K562 (cell line): ENCODE measurements at regions not wholly inside any gene's neighbourhood (a gene's known extent, or its start where the extent isn't known, plus 50 kb on each side); places are given as distances from the start of the nearest gene placed in this dataset.

Experiments
- ATAC-seq: fragments of 200-7000 bp; cut with Tn5 transposase; 3 replicates; pipeline ENCODE4 v1.9.1; 2020; ENCODE audit warnings: moderate library complexity
- BruUV-seq: library from RNA; stranded (reverse); fragments of 400-500 nt; replicated peaks from 2 replicates; lab custom pipeline; 2021; lab: Mats Ljungman, UMichigan
- CTCF ChIA-PET: fragments of 300-600 bp; formaldehyde crosslinking; extraction: SDS; loops from one replicate; lab custom pipeline; 2021; ENCODE audit warnings: low intra/inter-chr PET ratio; lab: Yijun Ruan, JAX
- POLR2A ChIA-PET: fragments of 300-600, 350-650 bp; sonication (Branson Sonifier 250); formaldehyde crosslinking; extraction: SDS; loops from one replicate; lab custom pipeline; 2021; ENCODE audit warnings: antibody characterized with exemption, inconsistent platforms; lab: Yijun Ruan, JAX
- DNase-seq, 4 experiments: peaks; one replicate each; pipeline versions ENCODE4 v3.0.0 to v3.0.0-alpha.2; 2011 to 2018; ENCODE audit warnings: low spot score in 3 of 4, mixed read lengths in 3 of 4; ENCODE audit errors: extremely low read depth in 1 of 4
- FAIRE-seq: peaks from 2 replicates; lab custom pipeline; 2011; peaks lifted over from hg19 to GRCh38; lab: Jason Lieb, UNC
- H2AFZ ChIP-seq: 2 replicates; pipeline ENCODE4 v1.6.0; 2011; ENCODE audit warnings: low read depth, low read length, control low read depth, inconsistent platforms
- H3K27ac ChIP-seq: fragments of 200-600 bp; 3 replicates; pipeline ENCODE4 v1.8.0; 2011; ENCODE audit warnings: low read depth, mild to moderate bottlenecking, control low read depth, inconsistent platforms, low read length, moderate library complexity, mixed read lengths; ENCODE audit errors: extremely low read depth
- H3K27me3 ChIP-seq, 2 experiments: fragments of 300-600 bp in 1 of 2; 2 replicates in 1 of 2; 3 replicates in 1 of 2; pipeline versions ENCODE4 v1.6.0 to v1.8.0; 2011; ENCODE audit warnings: inconsistent platforms in 2 of 2, low read length in 2 of 2, mild to moderate bottlenecking in 1 of 2, mixed read lengths in 1 of 2, moderate library complexity in 1 of 2; ENCODE audit not compliant: control insufficient read depth in 2 of 2, insufficient read depth in 2 of 2
- H3K36me3 ChIP-seq: fragments of 300-600 bp; 3 replicates; pipeline ENCODE4 v1.8.0; 2011; ENCODE audit warnings: mild to moderate bottlenecking, low read length, inconsistent platforms; ENCODE audit not compliant: control insufficient read depth, insufficient read depth
- H3K4me1 ChIP-seq, 2 experiments: fragments of 200-600 bp in 1 of 2; replicated peaks in 1 of 2; 2 replicates in 1 of 2; 3 replicates in 1 of 2; pipeline versions ENCODE4 v1.5.1 to v1.8.0; 2011; ENCODE audit warnings: inconsistent platforms in 2 of 2, low read length in 2 of 2, mild to moderate bottlenecking in 1 of 2, mixed read lengths in 1 of 2, moderate library complexity in 1 of 2; ENCODE audit not compliant: control insufficient read depth in 2 of 2, insufficient read depth in 2 of 2
- H3K4me2 ChIP-seq: 2 replicates; pipeline ENCODE4 v1.6.1; 2011; ENCODE audit warnings: low read length, control low read depth, inconsistent platforms, mixed read lengths; ENCODE audit not compliant: insufficient read depth
- H3K4me3 ChIP-seq: fragments of 200-600 bp; sonication (generic), shearing (Covaris generic); 2 replicates; pipeline ENCODE4 v1.5.1; 2016; ENCODE audit warnings: control low read depth, inconsistent platforms
- H3K79me2 ChIP-seq: fragments of 200-600 bp; 3 replicates; pipeline ENCODE4 v1.8.0; 2011; ENCODE audit warnings: low read length, inconsistent platforms; ENCODE audit not compliant: control insufficient read depth, insufficient read depth
- H3K9ac ChIP-seq, 2 experiments: 2 replicates each; pipeline versions ENCODE4 v1.6.0 to v1.6.1; 2011; ENCODE audit warnings: low read depth in 2 of 2, low read length in 2 of 2, control low read depth in 1 of 2, inconsistent platforms in 1 of 2, mild to moderate bottlenecking in 1 of 2, mixed read lengths in 1 of 2; ENCODE audit not compliant: insufficient read depth in 1 of 2
- H3K9me1 ChIP-seq: one replicate; pipeline ENCODE4 v1.6.0; 2011; ENCODE audit warnings: inconsistent platforms, mild to moderate bottlenecking, low read length, moderate library complexity; ENCODE audit not compliant: control insufficient read depth, insufficient read depth
- H3K9me3 ChIP-seq: replicated peaks from 2 replicates; pipeline ENCODE4 v1.5.1; 2011; ENCODE audit warnings: low read depth, low read length, inconsistent platforms; ENCODE audit not compliant: control insufficient read depth, insufficient read depth
- H4K20me1 ChIP-seq: replicated peaks from 2 replicates; pipeline ENCODE4 v1.6.1; 2011; ENCODE audit warnings: low read length, inconsistent platforms, mixed read lengths; ENCODE audit not compliant: control insufficient read depth, insufficient read depth
- ARID4B ChIP-seq: sonication (generic); formaldehyde crosslinking; IDR thresholded peaks from 2 replicates; pipeline ENCODE4 v1.8.0; 2022; ENCODE audit warnings: mild to moderate bottlenecking, missing genetic modification reagents
- BCL6 ChIP-seq: fragments of 250-450 bp; sonication (Bioruptor Pico); IDR thresholded peaks from 2 replicates; pipeline ENCODE4 v1.4.0; 2020
- DEAF1 ChIP-seq: fragments of 450-650 bp; formaldehyde crosslinking; IDR thresholded peaks from 2 replicates; pipeline ENCODE4 v1.4.0; 2020; ENCODE audit warnings: mild to moderate bottlenecking, moderate library complexity
- ELF2 ChIP-seq: fragments of 250-450 bp; sonication (Bioruptor Pico); IDR thresholded peaks from 2 replicates; pipeline ENCODE4 v1.5.0; 2021; ENCODE audit warnings: mild to moderate bottlenecking
- NFE2L1 ChIP-seq: fragments of 450-650 bp; IDR thresholded peaks from 2 replicates; pipeline ENCODE4 v1.6.1; 2016; ENCODE audit warnings: missing genetic modification characterization, low read depth, mild to moderate bottlenecking, missing compliant biosample characterization, moderate library complexity, borderline replicate concordance
- THAP7 ChIP-seq: fragments of 250-450 bp; sonication (Bioruptor Pico); IDR thresholded peaks from 2 replicates; pipeline ENCODE4 v1.5.0; 2021
- WGBS: fragments of 100-300 bp; shearing (Covaris generic); methylation state at CpG from one replicate; pipeline ENCODE4 v1.1.6; 2016; ENCODE audit warnings: low coverage, mixed read lengths; ENCODE audit not compliant: insufficient coverage; ENCODE audit errors: missing lambda C conversion rate; 5-methylcytosine and 5-hydroxymethylcytosine counted together
- in situ Hi-C: fragments of 300-500 bp; cut with MboI; formaldehyde crosslinking; loops from 4 replicates; pipeline ENCODE4 v1.15.0; 2018; ENCODE audit warnings: inconsistent platforms, mixed read lengths
- intact Hi-C: fragments of 100-400 bp; cut with micrococcal nuclease; formaldehyde crosslinking; loops from 2 replicates; pipeline ENCODE4 v1.14.2; 2022
- TF ChIP-seq, protein P1 (sequence below): fragments of 450-650 bp; IDR thresholded peaks from 2 replicates; pipeline ENCODE4 v1.7.0; 2016; ENCODE audit warnings: borderline replicate concordance
- TF ChIP-seq, protein P2 (sequence below): fragments of 450-650 bp; formaldehyde crosslinking; IDR thresholded peaks from 2 replicates; pipeline ENCODE4 v1.4.0; 2020; ENCODE audit warnings: mild to moderate bottlenecking

DNA sequence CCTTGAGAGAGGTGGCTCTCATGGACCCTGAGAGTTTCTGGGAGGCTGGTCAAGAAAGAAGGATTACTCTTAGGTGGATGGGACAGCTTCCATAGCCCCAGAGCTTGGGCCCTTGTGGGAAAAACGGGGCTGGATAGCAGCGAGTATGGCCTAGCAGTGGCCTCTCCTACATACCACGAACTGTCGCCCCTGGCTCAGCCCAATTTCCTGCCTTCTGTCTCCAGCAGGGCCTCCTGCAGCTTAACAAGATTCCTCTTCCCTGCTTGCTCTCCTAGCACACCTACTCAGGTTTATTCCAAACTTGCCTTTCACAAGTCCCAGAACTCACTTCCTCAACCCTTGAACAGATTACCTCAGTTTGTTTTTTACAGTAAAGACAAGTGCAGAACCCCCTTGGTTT, 139.7 kb upstream of the TPM1 start:
- no peak for ATAC-seq
- CTCF ChIA-PET, result no interaction called here
- H3K9me3 ChIP-seq, result no peaks in the 10 kb centered on the region
- BruUV-seq, result no TSS peak
- TF ChIP-seq NFE2L1 (tag), result no peak
- TF ChIP-seq ARID4B (CRISPR knock-in tag), result no peak
- TF ChIP-seq, protein P1, sequence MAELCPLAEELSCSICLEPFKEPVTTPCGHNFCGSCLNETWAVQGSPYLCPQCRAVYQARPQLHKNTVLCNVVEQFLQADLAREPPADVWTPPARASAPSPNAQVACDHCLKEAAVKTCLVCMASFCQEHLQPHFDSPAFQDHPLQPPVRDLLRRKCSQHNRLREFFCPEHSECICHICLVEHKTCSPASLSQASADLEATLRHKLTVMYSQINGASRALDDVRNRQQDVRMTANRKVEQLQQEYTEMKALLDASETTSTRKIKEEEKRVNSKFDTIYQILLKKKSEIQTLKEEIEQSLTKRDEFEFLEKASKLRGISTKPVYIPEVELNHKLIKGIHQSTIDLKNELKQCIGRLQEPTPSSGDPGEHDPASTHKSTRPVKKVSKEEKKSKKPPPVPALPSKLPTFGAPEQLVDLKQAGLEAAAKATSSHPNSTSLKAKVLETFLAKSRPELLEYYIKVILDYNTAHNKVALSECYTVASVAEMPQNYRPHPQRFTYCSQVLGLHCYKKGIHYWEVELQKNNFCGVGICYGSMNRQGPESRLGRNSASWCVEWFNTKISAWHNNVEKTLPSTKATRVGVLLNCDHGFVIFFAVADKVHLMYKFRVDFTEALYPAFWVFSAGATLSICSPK, result no peak
- no peak for TF ChIP-seq DEAF1 (CRISPR knock-in tag)
- TF ChIP-seq THAP7, result no peak
- TF ChIP-seq, protein P2, sequence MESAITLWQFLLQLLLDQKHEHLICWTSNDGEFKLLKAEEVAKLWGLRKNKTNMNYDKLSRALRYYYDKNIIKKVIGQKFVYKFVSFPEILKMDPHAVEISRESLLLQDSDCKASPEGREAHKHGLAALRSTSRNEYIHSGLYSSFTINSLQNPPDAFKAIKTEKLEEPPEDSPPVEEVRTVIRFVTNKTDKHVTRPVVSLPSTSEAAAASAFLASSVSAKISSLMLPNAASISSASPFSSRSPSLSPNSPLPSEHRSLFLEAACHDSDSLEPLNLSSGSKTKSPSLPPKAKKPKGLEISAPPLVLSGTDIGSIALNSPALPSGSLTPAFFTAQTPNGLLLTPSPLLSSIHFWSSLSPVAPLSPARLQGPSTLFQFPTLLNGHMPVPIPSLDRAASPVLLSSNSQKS, result no peak
- TF ChIP-seq ELF2 (CRISPR knock-in tag), result no peak
- TF ChIP-seq BCL6 (CRISPR knock-in tag), result no peak
- TF ChIP-seq, all 486 proteins: peak for 0
- 0 out of 2 replicates have a peak, but pooled peaks cover 3% of the 10 kb centered on the region for H4K20me1 ChIP-seq
- no peaks in the 10 kb centered on the region for H3K79me2 ChIP-seq
- 0% methylated on average over 4 of the region's 4 CpGs for WGBS
- no peaks in the 10 kb centered on the region for H3K36me3 ChIP-seq
- H3K4me2 ChIP-seq, result no peak overlapping the region
- DNase-seq (no peak), FAIRE-seq (no peak)
- H3K9ac ChIP-seq, result no peak overlapping the region
- peaks cover 25 to 60% of the 10 kb centered on the region in 2 experiments for H3K27me3 ChIP-seq
- no peaks in the 10 kb centered on the region for H3K4me1 ChIP-seq
- H3K9me1 ChIP-seq, result no peaks in the 10 kb centered on the region
- POLR2A ChIA-PET, result no interaction called here
- intact Hi-C loops (no loop called here), in situ Hi-C loops (no loop called here)
- H3K4me3 ChIP-seq, result no peak overlapping the region
- no peak overlapping the region for H3K27ac ChIP-seq
- H2AFZ ChIP-seq, result no peak overlapping the region
